Transverse colon (tissue), 4 donors: ENCODE measurements at regions not wholly inside any gene's neighbourhood (a gene's known extent, or its start where the extent isn't known, plus 50 kb on each side); places are given as distances from the start of the nearest gene placed in this dataset.

Experiments used
- POLR2A ChIP-seq: fragments of 450-650 bp; IDR thresholded peaks from one replicate; pipeline ENCODE4 v1.6.1; 2016; ENCODE audit warnings: antibody characterized with exemption, mild to moderate bottlenecking, moderate library complexity
- POLR2AphosphoS5 ChIP-seq, 3 donors: sonication (generic); formaldehyde crosslinking; IDR thresholded peaks; one replicate each; pipeline ENCODE4 v1.6.1; 2016; ENCODE audit warnings: antibody characterized with exemption in 3 of 3
- TF ChIP-seq, protein P1 (sequence below), 5 experiments: fragments of 200-600 bp in 3 of 5; fragments of 450-650 bp in 2 of 5; sonication (generic) in 3 of 5; IDR thresholded peaks; 1 replicate in 2 of 5; 2 replicates in 3 of 5; pipeline ENCODE4 v1.5.1; 2016 to 2017; ENCODE audit warnings: antibody characterized with exemption in 5 of 5, inconsistent platforms in 3 of 5, mild to moderate bottlenecking in 2 of 5, moderate library complexity in 1 of 5

DNA sequence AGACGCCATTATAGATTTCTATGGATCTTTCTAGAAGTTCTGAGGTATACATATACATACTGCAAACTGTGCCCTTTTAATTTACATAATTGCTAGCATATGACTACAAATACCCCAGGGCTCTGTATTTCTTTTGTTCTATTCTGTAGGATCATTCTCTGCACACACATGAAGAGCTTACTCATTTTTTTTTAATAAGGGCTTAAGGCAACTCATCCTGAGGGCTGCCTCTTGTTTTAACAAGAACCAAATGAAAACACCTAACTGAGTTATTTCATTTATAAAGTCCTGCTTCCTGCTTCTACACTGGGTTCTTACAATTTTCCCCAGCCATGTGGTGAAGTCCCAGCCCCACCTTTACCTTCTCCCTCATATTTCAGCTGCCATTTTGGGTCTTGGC, 390.5 kb downstream of the IRS1 start:
- TF ChIP-seq POLR2AphosphoS5 (IDR thresholded peaks at IDR 0.05) (no peak), POLR2A (no peak)
- TF ChIP-seq, protein P1, sequence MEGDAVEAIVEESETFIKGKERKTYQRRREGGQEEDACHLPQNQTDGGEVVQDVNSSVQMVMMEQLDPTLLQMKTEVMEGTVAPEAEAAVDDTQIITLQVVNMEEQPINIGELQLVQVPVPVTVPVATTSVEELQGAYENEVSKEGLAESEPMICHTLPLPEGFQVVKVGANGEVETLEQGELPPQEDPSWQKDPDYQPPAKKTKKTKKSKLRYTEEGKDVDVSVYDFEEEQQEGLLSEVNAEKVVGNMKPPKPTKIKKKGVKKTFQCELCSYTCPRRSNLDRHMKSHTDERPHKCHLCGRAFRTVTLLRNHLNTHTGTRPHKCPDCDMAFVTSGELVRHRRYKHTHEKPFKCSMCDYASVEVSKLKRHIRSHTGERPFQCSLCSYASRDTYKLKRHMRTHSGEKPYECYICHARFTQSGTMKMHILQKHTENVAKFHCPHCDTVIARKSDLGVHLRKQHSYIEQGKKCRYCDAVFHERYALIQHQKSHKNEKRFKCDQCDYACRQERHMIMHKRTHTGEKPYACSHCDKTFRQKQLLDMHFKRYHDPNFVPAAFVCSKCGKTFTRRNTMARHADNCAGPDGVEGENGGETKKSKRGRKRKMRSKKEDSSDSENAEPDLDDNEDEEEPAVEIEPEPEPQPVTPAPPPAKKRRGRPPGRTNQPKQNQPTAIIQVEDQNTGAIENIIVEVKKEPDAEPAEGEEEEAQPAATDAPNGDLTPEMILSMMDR (IDR thresholded peaks at IDR 0.05) = no peak
